ENCODE measurements at regions not wholly inside any gene's neighbourhood (a gene's known extent, or its start where the extent isn't known, plus 50 kb on each side); places are given as distances from the start of the nearest gene placed in this dataset.

DNA sequence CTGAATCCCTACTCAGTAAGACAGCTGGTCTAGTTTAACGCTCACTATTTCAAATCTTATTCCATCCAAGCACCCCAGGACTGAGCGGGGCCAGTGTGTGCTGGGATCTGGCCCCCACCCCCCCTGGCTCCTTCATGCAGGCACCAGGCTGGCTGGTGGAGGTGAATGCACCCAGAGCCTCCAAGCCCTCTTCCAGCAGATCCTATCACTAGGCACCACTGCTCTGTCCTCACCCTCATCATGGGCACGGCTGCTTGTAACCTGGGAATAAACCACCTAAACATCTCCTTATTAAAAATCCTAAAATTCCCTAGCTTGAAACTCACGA lies 194.3 kb downstream of the ARL4C start:
- Histone ChIP-seq H3K9ac (ENCODE audit: low read length) (no peak overlapping the region), H3K9me3 (ENCODE audit: low read length) (no peaks in the 10 kb centered on the region), H3K36me3 (ENCODE audit: insufficient read depth, low read length) (no peaks in the 10 kb centered on the region), H3K4me1 (ENCODE audit: insufficient read depth, low read length, severe bottlenecking) (peaks cover 29% of the 10 kb centered on the region), H3K27ac (ENCODE audit: low read depth, low read length, poor library complexity, severe bottlenecking) (no peak overlapping the region), H3K4me3 (ENCODE audit: low read depth, low read length, poor library complexity, severe bottlenecking) (no peak overlapping the region), H3K79me2 (ENCODE audit: insufficient read depth, low read length) (no peaks in the 10 kb centered on the region), H3K4me2 (ENCODE audit: low read length) (no peak overlapping the region), H3K9me2 (ENCODE audit: low read depth, low read length) (no peaks in the 10 kb centered on the region), H3F3A (ENCODE audit: insufficient read depth, low read length) (no peaks in the 10 kb centered on the region), H3K27me3 (ENCODE audit: insufficient read depth, low read length) (no peaks in the 10 kb centered on the region), H2AFZ (ENCODE audit: low read length) (no peak overlapping the region), H4K20me1 (ENCODE audit: insufficient read depth, low read length) (no peaks in the 10 kb centered on the region)
- TF ChIP-seq, protein P1, sequence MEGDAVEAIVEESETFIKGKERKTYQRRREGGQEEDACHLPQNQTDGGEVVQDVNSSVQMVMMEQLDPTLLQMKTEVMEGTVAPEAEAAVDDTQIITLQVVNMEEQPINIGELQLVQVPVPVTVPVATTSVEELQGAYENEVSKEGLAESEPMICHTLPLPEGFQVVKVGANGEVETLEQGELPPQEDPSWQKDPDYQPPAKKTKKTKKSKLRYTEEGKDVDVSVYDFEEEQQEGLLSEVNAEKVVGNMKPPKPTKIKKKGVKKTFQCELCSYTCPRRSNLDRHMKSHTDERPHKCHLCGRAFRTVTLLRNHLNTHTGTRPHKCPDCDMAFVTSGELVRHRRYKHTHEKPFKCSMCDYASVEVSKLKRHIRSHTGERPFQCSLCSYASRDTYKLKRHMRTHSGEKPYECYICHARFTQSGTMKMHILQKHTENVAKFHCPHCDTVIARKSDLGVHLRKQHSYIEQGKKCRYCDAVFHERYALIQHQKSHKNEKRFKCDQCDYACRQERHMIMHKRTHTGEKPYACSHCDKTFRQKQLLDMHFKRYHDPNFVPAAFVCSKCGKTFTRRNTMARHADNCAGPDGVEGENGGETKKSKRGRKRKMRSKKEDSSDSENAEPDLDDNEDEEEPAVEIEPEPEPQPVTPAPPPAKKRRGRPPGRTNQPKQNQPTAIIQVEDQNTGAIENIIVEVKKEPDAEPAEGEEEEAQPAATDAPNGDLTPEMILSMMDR (IDR thresholded peaks at IDR 0.05; ENCODE audit: low read length): no peak
- no peak for TF ChIP-seq EZH2 (IDR thresholded peaks at IDR 0.05; ENCODE audit: borderline replicate concordance, low read length)

DNA sequence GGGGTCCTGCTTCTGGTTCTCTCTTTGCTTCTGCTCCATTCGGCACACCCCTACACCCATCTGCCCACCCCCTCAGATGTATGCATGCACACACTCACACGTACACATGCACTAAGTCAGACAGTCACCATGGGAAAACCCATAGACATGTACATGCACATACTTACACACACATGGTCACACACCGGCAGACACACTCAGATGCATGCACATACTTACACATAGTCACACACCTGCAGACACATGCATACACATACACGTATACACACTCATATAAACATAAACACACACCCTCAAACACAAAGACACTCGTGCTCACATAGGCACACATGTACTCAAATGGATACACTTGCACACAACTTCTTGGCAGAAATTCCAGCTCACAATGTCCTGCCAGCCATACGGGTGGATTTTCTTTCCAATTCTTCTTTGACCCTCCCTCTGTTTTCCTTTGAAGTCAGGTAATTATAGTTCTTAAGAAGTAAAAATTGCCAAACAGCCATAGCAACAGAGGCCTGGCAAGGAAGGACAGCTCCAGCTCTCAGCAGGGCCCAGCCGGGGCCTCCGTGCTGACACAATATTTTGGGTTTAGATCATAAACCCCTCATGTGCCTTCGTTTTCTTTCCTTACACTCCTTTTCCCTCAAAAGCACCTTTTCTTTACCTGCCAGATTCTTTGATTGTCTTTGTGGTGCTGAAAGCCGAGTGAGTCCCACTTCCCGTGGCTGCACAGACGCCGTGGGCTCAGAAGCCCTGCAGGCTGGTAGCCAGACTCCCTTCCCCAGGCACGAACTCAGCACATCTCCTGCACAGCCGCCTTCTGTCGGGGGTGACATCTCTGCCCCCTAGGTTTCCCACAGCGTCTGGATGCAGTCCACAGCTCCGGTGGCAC lies 195.7 kb downstream of the ARL4C start:
- Histone ChIP-seq H3K9me3 (ENCODE audit: low read length) (no peaks in the 10 kb centered on the region), H4K20me1 (ENCODE audit: insufficient read depth, low read length) (no peaks in the 10 kb centered on the region), H3K79me2 (ENCODE audit: insufficient read depth, low read length) (no peaks in the 10 kb centered on the region), H2AFZ (ENCODE audit: low read length) (no peak overlapping the region), H3K4me1 (ENCODE audit: insufficient read depth, low read length, severe bottlenecking) (peaks cover 40% of the 10 kb centered on the region), H3K4me2 (ENCODE audit: low read length) (no peak overlapping the region), H3K36me3 (ENCODE audit: insufficient read depth, low read length) (no peaks in the 10 kb centered on the region), H3K27me3 (ENCODE audit: insufficient read depth, low read length) (no peaks in the 10 kb centered on the region), H3K9me2 (ENCODE audit: low read depth, low read length) (no peaks in the 10 kb centered on the region), H3K27ac (ENCODE audit: low read depth, low read length, poor library complexity, severe bottlenecking) (peak overlapping the region; percentile 61), H3K4me3 (ENCODE audit: low read depth, low read length, poor library complexity, severe bottlenecking) (no peak overlapping the region), H3F3A (ENCODE audit: insufficient read depth, low read length) (no peaks in the 10 kb centered on the region), H3K9ac (ENCODE audit: low read length) (no peak overlapping the region)
- TF ChIP-seq, protein P1 (IDR thresholded peaks at IDR 0.05; ENCODE audit: low read length): no peak
- no peak for TF ChIP-seq EZH2 (IDR thresholded peaks at IDR 0.05; ENCODE audit: borderline replicate concordance, low read length)

DNA sequence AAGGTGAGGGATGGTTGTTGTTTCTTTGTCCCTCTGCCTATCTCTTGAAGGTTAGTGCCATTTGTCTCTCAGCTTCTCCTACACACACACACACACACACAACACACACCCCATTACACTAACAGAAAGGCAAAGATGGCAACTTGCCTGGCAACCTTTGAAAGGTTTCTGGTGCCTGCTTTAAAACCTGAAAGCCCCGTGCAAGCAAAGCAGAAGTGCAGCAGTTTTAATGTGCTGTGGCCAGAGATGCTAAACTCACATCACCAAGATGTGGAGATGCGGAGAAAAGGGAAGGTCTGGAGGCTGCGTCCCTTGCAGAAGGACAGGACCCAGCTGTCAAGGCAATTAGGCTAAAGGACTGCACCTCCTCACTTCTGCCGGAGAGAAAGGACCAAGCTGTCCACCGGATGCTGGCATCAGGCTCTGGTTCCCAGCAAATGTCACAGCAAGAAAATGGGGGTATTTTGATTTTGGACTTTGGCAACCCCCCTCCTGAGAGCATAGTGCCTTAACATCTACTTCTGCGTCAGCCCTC lies 196.4 kb downstream of the ARL4C start:
- peaks cover 41% of the 10 kb centered on the region for H3K4me1 ChIP-seq (ENCODE audit: insufficient read depth, low read length, severe bottlenecking)
- no peak for TF ChIP-seq EZH2 (IDR thresholded peaks at IDR 0.05; ENCODE audit: borderline replicate concordance, low read length)
- H3K9ac ChIP-seq (ENCODE audit: low read length): no peak overlapping the region
- H3K4me3 ChIP-seq (ENCODE audit: low read depth, low read length, poor library complexity, severe bottlenecking): no peak overlapping the region
- H3K9me3 ChIP-seq (ENCODE audit: low read length): no peaks in the 10 kb centered on the region
- H3K79me2 ChIP-seq (ENCODE audit: insufficient read depth, low read length): no peaks in the 10 kb centered on the region
- H3K36me3 ChIP-seq (ENCODE audit: insufficient read depth, low read length): no peaks in the 10 kb centered on the region
- no peaks in the 10 kb centered on the region for H3K27me3 ChIP-seq (ENCODE audit: insufficient read depth, low read length)
- H2AFZ ChIP-seq (ENCODE audit: low read length): no peak overlapping the region
- H4K20me1 ChIP-seq (ENCODE audit: insufficient read depth, low read length): no peaks in the 10 kb centered on the region
- H3K4me2 ChIP-seq (ENCODE audit: low read length): no peak overlapping the region
- peak overlapping the region; percentile 61 for H3K27ac ChIP-seq (ENCODE audit: low read depth, low read length, poor library complexity, severe bottlenecking)
- H3K9me2 ChIP-seq (ENCODE audit: low read depth, low read length): no peaks in the 10 kb centered on the region
- no peaks in the 10 kb centered on the region for H3F3A ChIP-seq (ENCODE audit: insufficient read depth, low read length)
